A549 (cell line): ENCODE measurements at regions not wholly inside any gene's neighbourhood (a gene's known extent, or its start where the extent isn't known, plus 50 kb on each side); places are given as distances from the start of the nearest gene placed in this dataset.

ENCODE experiments used
- ATOH8 ChIP-seq: fragments of 250-450 bp; sonication (Bioruptor Pico); IDR thresholded peaks from 2 replicates; pipeline ENCODE4 v1.5.0; 2020; ENCODE audit warnings: low read depth, mild to moderate bottlenecking, moderate library complexity
- CBX2 ChIP-seq: fragments of 200-600 bp; sonication (generic); IDR thresholded peaks from 2 replicates; pipeline ENCODE4 v1.6.1; 2016; ENCODE audit warnings: low read depth, mild to moderate bottlenecking, borderline replicate concordance
- CEBPB ChIP-seq, 2 experiments: fragments of >200 bp in 1 of 2; sonication (Bioruptor Twin) in 1 of 2; formaldehyde crosslinking in 1 of 2; IDR thresholded peaks; 2 replicates each; pipeline ENCODE4 v1.6.1; 2012 to 2016
- EP300 ChIP-seq, 2 experiments: fragments of >200 bp; sonication (Bioruptor Twin); formaldehyde crosslinking; IDR thresholded peaks; 2 replicates in 1 of 2; 3 replicates in 1 of 2; pipeline ENCODE4 v1.6.1; 2016 to 2017
- POLR2A ChIP-seq: IDR thresholded peaks from 2 replicates; pipeline ENCODE4 v1.6.1; 2012; ENCODE audit warnings: mild to moderate bottlenecking, low read length
- RAD21 ChIP-seq, 2 experiments: fragments of >200 bp in 1 of 2; sonication (Bioruptor Twin) in 1 of 2; formaldehyde crosslinking in 1 of 2; IDR thresholded peaks in 1 of 2; conservative IDR thresholded peaks in 1 of 2; 2 replicates in 1 of 2; 3 replicates in 1 of 2; pipeline ENCODE4 v1.6.1; 2012 to 2018; ENCODE audit warnings: inconsistent platforms in 1 of 2
- USF2 ChIP-seq: fragments of 450-650 bp; IDR thresholded peaks from 2 replicates; pipeline ENCODE4 v1.6.1; 2014; ENCODE audit warnings: antibody characterized with exemption
- TF ChIP-seq, protein P1 (sequence below): fragments of >200 bp; sonication (Bioruptor Twin); formaldehyde crosslinking; IDR thresholded peaks from 3 replicates; pipeline ENCODE4 v1.5.1; 2016
- TF ChIP-seq, protein P2 (sequence below): fragments of >200 bp; sonication (Bioruptor Twin); formaldehyde crosslinking; IDR thresholded peaks from 3 replicates; pipeline ENCODE4 v1.6.1; 2016

GRCh38 chr11:90512846-90513245, 290.0 kb upstream of the CHORDC1 start:
- TF ChIP-seq, protein P1, sequence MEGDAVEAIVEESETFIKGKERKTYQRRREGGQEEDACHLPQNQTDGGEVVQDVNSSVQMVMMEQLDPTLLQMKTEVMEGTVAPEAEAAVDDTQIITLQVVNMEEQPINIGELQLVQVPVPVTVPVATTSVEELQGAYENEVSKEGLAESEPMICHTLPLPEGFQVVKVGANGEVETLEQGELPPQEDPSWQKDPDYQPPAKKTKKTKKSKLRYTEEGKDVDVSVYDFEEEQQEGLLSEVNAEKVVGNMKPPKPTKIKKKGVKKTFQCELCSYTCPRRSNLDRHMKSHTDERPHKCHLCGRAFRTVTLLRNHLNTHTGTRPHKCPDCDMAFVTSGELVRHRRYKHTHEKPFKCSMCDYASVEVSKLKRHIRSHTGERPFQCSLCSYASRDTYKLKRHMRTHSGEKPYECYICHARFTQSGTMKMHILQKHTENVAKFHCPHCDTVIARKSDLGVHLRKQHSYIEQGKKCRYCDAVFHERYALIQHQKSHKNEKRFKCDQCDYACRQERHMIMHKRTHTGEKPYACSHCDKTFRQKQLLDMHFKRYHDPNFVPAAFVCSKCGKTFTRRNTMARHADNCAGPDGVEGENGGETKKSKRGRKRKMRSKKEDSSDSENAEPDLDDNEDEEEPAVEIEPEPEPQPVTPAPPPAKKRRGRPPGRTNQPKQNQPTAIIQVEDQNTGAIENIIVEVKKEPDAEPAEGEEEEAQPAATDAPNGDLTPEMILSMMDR, result no peak
- no peak for TF ChIP-seq EP300 (IDR thresholded peaks at IDR 0.05)
- no peak for TF ChIP-seq POLR2A
- no peak for TF ChIP-seq RAD21 (conservative IDR thresholded peaks at IDR 0.05 in 1 of 2, IDR thresholded peaks at IDR 0.05 in 1 of 2)
- TF ChIP-seq ATOH8 (CRISPR knock-in tag), result no peak
- TF ChIP-seq CBX2, result no peak
- TF ChIP-seq USF2, result no peak
- no peak for TF ChIP-seq CEBPB (IDR thresholded peaks at IDR 0.05)
- TF ChIP-seq, protein P2, sequence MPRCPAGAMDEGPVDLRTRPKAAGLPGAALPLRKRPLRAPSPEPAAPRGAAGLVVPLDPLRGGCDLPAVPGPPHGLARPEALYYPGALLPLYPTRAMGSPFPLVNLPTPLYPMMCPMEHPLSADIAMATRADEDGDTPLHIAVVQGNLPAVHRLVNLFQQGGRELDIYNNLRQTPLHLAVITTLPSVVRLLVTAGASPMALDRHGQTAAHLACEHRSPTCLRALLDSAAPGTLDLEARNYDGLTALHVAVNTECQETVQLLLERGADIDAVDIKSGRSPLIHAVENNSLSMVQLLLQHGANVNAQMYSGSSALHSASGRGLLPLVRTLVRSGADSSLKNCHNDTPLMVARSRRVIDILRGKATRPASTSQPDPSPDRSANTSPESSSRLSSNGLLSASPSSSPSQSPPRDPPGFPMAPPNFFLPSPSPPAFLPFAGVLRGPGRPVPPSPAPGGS, result no peak
